ENCODE measurements at regions not wholly inside any gene's neighbourhood (a gene's known extent, or its start where the extent isn't known, plus 50 kb on each side); places are given as distances from the start of the nearest gene placed in this dataset.
A peak's percentile ranks its signal among the peaks of the same experiment; 100 is the strongest.

GRCh38 chr11:13209379-13209778 is 68.2 kb upstream of the BMAL1 start:
- Histone ChIP-seq H3K4me3 (no peak overlapping the region), H3K27ac (no peak overlapping the region), H3K4me1 (peaks cover 22% of the 10 kb centered on the region), H3K36me3 (no peaks in the 10 kb centered on the region), H3K9me3 (no peaks in the 10 kb centered on the region), H3K27me3 (no peaks in the 10 kb centered on the region)
- TF ChIP-seq POLR2AphosphoS5 (IDR thresholded peaks at IDR 0.05; ENCODE audit: insufficient read depth in 1 of 2, low read depth in 1 of 2) (no peak), POLR2A (IDR thresholded peaks at IDR 0.05) (no peak)
- TF ChIP-seq, protein P1, sequence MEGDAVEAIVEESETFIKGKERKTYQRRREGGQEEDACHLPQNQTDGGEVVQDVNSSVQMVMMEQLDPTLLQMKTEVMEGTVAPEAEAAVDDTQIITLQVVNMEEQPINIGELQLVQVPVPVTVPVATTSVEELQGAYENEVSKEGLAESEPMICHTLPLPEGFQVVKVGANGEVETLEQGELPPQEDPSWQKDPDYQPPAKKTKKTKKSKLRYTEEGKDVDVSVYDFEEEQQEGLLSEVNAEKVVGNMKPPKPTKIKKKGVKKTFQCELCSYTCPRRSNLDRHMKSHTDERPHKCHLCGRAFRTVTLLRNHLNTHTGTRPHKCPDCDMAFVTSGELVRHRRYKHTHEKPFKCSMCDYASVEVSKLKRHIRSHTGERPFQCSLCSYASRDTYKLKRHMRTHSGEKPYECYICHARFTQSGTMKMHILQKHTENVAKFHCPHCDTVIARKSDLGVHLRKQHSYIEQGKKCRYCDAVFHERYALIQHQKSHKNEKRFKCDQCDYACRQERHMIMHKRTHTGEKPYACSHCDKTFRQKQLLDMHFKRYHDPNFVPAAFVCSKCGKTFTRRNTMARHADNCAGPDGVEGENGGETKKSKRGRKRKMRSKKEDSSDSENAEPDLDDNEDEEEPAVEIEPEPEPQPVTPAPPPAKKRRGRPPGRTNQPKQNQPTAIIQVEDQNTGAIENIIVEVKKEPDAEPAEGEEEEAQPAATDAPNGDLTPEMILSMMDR (IDR thresholded peaks at IDR 0.05) = no peak
- intact Hi-C loops (cut with DNase I) = loop anchor here (5.0 kb wide), 1 partner anchor 133 kb away; no protein-coding TSS in a partner anchor
- DNase-seq (ENCODE audit: extremely low spot score in 2 of 2) = no peak

- H3K27ac ChIP-seq = no peak overlapping the region
- H3K27me3 ChIP-seq = no peaks in the 10 kb centered on the region
- TF ChIP-seq, protein P1 (IDR thresholded peaks at IDR 0.05) = peak in 2 of 3 experiments; percentile 41 to 58
- TF ChIP-seq POLR2A (IDR thresholded peaks at IDR 0.05) = no peak
- no peak for TF ChIP-seq POLR2AphosphoS5 (IDR thresholded peaks at IDR 0.05; ENCODE audit: insufficient read depth in 1 of 2, low read depth in 1 of 2)
- H3K4me3 ChIP-seq = no peak overlapping the region
- no peak for DNase-seq (ENCODE audit: extremely low spot score in 2 of 2)
- H3K4me1 ChIP-seq = peaks cover 22% of the 10 kb centered on the region
- H3K9me3 ChIP-seq = no peaks in the 10 kb centered on the region
- no peaks in the 10 kb centered on the region for H3K36me3 ChIP-seq
- intact Hi-C loops (cut with DNase I) = no loop called here
Measured at GRCh38 chr11:13210424-13210823, 67.2 kb upstream of the BMAL1 start.

DNA sequence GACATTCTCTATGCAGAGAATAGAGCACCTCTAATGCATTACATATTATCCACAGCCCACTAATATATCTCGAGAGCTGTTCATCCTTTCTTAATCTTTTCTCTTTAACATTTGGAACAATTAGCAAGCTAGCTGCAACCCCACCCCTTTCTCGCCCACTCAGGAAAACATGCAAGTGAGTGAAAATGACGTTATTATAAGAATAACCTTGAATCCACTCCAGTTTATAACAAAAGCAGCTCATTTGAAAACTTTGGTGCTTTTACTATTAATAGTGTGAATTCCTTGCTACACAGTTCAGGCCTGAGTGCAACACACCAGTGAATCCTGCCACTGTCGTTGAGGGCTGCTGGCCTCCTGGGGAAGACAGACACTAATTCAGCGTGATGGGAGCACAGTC is 63.3 kb upstream of the BMAL1 start:
- H3K9me3 ChIP-seq = no peaks in the 10 kb centered on the region
- no peaks in the 10 kb centered on the region for H3K27me3 ChIP-seq
- peaks cover 10% of the 10 kb centered on the region for H3K4me1 ChIP-seq
- intact Hi-C loops (cut with DNase I) = no loop called here
- TF ChIP-seq, protein P1 (IDR thresholded peaks at IDR 0.05) = no peak
- no peak for TF ChIP-seq POLR2AphosphoS5 (IDR thresholded peaks at IDR 0.05; ENCODE audit: insufficient read depth in 1 of 2, low read depth in 1 of 2)
- TF ChIP-seq POLR2A (IDR thresholded peaks at IDR 0.05) = no peak
- DNase-seq (ENCODE audit: extremely low spot score in 2 of 2) = no peak
- no peaks in the 10 kb centered on the region for H3K36me3 ChIP-seq
- no peak overlapping the region for H3K27ac ChIP-seq
- no peak overlapping the region for H3K4me3 ChIP-seq

DNA sequence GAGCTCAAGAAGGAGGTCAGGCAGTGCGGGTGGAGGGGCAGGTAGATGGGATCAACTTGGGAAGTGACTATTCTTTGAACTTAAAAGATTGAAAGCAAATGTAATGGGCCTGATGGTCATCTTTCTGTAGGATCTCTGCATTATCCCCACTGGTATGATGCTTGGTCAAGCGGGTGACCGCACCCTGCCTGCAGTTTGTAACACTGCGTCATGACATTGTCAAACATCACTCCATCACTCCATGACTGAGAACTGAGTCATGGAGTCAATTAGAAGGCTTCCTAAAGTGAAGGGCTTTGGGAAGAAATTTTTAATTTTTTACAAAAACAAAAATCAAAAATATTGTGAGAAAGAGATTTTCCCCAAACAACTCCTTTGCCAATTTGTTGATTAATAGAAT is 62.4 kb upstream of the BMAL1 start:
- intact Hi-C loops (cut with DNase I) = no loop called here
- Histone ChIP-seq H3K36me3 (no peaks in the 10 kb centered on the region), H3K27me3 (no peaks in the 10 kb centered on the region), H3K4me3 (no peak overlapping the region), H3K4me1 (peaks cover 10% of the 10 kb centered on the region), H3K9me3 (no peaks in the 10 kb centered on the region), H3K27ac (no peak overlapping the region)
- DNase-seq (ENCODE audit: extremely low spot score in 2 of 2) = no peak
- TF ChIP-seq, protein P1 (IDR thresholded peaks at IDR 0.05) = no peak
- no peak for TF ChIP-seq POLR2AphosphoS5 (IDR thresholded peaks at IDR 0.05; ENCODE audit: insufficient read depth in 1 of 2, low read depth in 1 of 2)
- TF ChIP-seq POLR2A (IDR thresholded peaks at IDR 0.05) = no peak

GRCh38 chr11:13216019-13216710 is 61.4 kb upstream of the BMAL1 start:
- Histone ChIP-seq H3K27me3 (no peaks in the 10 kb centered on the region), H3K4me1 (peaks cover 10% of the 10 kb centered on the region), H3K27ac (no peak overlapping the region), H3K4me3 (no peak overlapping the region), H3K36me3 (no peaks in the 10 kb centered on the region), H3K9me3 (no peaks in the 10 kb centered on the region)
- intact Hi-C loops (cut with DNase I) = no loop called here
- TF ChIP-seq, protein P1 (IDR thresholded peaks at IDR 0.05) = no peak
- TF ChIP-seq POLR2AphosphoS5 (IDR thresholded peaks at IDR 0.05; ENCODE audit: insufficient read depth in 1 of 2, low read depth in 1 of 2) (peak in 1 of 2 donors; percentile 27), POLR2A (IDR thresholded peaks at IDR 0.05) (no peak)
- no peak for DNase-seq (ENCODE audit: extremely low spot score in 2 of 2)

Measured in vagina (tissue), 2 donors.